Dermis blood vessel endothelial cell (primary cell): ENCODE measurements at regions not wholly inside any gene's neighbourhood (a gene's known extent, or its start where the extent isn't known, plus 50 kb on each side); places are given as distances from the start of the nearest gene placed in this dataset.
"Not testable (repeated sequence)": the region's sequence is repeated elsewhere in the genome, so short reads cannot be mapped to it uniquely, and the experiment has no call there.

Source experiments
- DNase-seq: peaks from one replicate; pipeline ENCODE4 v3.0.0; 2010

DNA sequence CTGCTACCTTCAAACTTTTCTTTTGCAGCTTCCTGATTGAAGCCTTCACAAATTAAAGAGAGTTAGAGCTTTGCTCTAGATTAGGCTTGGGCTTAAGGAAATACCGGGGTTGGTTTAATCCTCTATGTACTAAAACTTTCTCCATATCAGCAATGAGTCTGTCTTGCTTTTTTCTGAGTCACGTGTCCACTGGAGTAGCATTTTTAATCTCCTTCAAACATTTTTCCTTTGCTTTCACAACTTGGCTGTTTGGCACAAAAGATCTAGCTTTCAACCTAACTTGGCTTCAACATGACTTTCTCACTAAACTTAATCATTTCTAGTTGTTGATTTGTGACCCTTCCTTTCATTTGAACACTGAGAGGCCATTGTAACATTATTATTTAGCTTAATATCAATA is 261.6 kb downstream of the PLK2 start:
- no peak for DNase-seq

DNA sequence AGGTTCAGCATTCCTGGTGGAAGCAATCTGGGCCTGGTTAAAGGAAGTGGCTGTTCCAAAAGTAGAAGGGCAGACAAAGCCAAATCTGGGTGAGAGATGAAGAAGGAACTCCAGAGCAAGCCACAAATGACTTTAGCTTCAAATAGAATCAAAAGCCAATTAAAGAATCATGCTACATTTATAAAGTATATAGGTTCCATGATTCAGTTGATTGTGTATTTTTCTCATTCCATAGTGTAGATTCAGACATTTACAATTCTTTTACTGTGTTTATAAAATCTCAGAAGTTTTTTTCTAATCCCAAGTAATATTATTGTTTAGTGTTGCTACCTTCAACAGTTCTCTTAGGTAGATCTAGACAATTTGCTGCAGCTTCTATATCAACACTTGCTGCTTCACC is 262.0 kb downstream of the PLK2 start:
- no peak for DNase-seq

DNA sequence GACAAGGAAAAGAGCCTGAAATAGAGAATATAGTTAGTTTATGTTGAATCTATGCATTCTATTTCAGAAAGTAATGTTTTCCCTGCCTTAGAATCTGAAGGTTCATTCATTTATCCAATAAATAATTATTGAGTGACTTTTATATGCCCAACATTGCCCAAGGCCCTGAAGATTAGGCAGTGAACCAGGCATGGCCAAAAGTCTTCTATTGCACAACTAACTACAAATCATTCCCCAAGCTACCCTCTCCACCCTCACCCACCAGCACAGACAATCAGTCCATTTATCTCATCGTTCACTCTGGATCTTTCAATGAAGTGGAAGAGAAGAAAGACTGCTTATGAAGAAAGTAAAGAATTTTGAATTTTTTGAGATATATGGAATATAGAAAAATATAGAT is 268.4 kb downstream of the PLK2 start:
- DNase-seq = no peak

DNA sequence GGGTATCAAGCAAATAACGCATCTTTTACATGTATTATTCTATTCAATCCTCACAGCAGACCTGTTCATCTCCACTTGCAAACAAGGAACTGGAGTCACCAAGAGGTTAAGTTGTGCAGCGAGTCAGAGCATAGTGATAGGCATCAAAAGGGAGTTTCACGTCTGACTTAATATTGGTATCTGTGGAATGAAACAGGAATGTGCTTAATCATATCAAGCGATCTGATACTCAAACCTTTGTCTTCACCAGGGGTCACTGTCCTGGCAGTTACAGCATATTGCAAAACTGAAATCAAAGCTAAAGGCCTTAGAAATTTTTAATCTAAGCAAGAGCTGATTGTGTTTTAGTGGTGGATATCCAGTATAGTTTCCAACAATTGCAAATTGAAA is 271.6 kb downstream of the PLK2 start:
- DNase-seq = peak; percentile 85

DNA sequence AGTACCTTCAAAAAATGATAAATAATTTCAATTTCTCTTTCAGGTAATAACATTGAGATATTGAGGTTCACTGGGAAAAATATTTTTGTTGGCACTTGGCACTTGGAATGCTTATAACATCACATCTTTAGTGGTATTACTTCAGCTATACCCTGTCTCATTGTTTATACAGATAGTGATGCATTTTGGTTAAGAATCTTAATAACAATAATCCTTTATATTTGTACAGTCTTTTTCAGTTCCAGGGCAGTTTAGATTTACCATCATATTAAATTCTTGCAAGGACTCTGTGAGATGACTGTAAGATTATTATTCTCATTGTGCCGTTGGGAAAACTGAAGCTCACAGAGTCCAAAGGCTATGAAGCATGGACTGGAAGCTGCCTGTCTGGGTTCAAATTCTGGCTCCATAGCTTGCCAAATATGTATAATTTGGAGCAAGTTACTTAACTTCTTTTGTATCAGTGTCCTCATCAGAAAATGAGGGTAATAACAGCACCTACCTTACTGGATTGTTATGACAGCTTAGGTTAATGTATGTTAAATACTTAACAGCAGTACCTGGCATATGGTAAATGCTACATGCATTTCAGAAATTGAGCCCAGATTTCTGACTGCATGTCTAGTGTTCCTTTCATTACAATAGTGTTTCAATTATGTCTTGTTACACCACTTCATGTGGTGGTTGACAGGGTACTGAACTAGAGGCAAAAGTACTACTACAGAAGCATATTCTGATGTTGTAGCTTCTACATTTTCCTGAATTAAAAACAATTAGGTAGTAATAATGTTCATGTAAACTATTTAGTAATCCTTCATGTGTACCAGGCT is 272.2 kb downstream of the PLK2 start:
- no peak for DNase-seq

DNA sequence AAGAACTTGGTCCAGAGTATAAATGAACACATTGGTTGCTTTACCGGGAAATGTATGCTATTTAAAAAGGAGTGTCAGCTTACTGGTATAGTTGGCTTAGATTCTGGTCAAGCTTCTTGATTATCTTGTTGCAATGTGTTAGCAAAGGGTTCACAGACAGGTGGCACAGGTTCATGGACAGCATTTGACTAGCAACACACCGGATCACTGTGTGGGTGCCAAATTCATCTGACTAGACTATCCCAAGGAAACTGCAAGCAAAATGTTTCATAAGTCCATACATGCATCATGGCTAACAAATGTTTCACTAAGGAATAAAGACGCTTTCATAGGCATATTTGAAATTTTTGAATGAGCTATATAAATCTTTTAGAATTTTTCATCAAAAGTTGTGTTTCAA is 274.1 kb downstream of the PLK2 start:
- DNase-seq = no peak

DNA sequence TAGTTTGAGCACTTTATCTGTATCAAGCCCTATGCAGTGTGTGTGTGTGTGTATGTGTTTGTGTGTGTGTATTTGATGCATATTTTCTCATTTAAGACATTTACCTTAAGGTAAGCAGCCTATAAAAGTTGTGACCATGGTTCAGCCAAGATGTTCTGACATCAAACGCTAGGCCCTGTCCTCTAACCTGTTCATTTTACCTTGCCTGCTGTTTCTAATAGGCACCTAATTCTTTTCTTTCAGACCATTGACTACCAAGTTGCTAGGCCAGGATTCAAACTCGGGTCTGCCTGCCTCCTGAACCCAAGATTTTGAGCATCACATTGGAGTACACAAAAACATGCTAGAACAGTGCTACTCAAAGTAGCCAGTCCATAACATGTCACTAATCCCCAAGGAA is 274.5 kb downstream of the PLK2 start:
- DNase-seq = no peak

DNA sequence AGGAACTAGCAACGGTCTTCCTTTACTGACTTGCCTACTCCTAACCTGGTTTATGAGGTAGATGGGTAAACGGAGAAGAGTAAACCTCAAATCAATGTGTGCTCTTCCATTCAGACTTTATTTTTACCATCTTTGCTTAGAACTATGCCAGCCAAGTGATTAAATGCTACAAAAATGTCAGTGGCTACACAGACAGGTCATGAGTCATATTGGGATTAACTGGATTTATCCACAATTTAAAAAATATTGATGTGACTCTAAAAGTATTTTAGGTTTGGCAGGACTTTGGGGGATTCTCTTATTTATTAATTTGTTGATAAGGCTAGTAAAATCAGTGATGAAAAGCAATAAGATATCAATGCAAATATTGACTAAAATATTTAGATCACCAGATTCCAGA is 275.0 kb downstream of the PLK2 start:
- DNase-seq = peak; percentile 20

DNA sequence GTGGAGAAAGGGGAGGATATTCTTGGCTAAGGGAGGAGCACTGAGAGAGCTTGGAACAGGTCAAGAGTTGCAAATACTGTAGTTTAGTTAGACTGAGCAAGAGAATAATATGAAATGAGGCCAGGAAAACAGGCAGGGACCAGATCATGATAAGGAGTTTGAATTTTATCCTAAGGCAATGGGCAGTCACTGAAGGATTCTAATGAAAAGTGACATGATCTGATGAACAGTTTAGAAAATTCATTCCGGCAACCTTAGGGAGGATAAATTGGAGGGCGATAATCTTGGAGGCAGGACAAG is 276.1 kb downstream of the PLK2 start:
- no peak for DNase-seq

DNA sequence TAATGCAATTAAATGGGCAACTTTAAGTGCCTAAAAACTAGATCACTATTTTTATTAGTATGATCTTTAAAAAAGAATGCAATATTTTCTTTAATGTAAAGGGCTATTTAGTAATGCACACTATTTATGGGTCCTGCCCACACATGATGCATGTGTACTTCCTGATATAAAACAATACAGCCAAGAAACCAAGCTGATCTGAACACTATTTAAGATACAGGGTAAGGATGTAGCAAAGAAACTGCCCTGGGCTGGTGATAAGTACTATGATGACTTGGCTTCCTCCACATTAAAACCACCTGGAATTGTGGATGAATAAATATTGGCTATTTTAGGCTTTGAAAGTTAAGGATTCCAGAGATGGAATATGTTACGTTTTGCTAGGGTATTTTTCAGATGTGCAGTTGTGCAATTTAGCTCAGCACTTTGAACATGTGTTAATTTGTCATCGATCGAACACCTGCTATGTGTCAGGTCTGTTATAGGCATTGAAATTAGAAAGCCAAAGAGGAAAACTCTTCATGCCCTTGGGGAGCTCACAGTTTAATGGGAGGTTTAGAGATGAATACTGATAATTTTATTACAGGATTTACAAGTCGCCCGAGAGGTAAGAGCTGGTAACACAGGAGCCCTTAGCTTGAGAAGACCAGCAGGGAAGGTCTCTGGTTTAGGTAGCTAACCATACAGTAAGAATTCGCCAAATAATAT is 276.7 kb downstream of the PLK2 start:
- peak; percentile 46 for DNase-seq

DNA sequence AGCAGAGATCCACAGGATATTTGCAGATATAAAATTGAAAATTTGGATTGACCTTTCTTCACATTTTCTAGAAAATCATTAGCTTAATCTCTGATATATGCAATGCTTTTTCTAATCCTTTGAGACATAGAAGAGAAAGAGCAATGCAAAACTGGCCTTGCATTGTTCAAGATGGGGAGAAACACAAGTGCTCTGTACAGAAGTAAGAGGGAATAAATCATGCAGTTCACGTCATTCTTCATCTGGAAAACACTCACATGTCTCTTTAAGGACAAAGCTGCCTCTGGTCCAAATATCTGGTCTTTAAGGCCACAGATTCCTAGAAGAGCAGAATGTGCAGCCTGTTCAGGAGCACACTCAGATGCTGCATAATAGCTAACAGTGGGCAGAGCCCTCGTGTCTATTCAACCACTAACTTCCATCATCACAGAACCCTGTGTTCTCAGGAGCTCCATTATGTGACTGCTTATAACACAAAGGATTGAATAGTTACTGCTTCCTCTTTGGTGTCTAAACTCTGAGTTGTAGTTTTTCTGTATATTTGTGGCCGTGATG is 277.5 kb downstream of the PLK2 start:
- peak; percentile 16 for DNase-seq

DNA sequence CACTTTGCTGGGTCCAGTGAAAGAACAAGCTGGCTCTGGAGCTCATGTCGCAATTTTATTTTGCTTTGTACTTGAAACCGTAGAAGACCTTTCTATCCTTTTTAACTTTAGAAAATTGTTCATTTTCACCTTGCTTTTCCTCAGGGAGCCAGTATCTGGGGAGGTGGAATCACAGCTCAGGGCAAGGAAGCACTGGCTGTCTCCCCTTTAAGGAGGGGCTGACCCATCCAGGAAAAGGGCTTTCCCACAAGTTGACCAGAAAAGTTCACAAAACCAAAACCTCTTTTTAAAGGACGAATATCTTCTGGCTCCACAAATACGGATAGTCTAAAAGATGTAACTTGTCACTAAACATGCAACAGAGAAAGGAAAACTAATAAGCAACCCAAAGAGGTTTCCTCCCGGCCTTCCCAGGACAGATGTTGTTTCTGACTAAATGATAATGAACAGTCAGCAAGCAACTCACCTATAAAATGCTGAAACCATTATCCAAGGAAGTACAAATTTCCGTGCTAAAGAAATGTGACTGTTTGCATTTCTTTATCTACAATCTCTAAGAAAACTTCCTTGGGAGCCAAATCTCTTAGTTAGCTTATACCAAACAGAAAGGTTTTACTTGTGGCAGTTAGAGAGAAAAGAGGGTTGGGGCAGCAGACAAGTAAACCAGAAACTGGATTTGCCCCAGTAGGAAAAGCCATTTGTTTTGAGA is 278.2 kb downstream of the PLK2 start:
- DNase-seq = no peak

DNA sequence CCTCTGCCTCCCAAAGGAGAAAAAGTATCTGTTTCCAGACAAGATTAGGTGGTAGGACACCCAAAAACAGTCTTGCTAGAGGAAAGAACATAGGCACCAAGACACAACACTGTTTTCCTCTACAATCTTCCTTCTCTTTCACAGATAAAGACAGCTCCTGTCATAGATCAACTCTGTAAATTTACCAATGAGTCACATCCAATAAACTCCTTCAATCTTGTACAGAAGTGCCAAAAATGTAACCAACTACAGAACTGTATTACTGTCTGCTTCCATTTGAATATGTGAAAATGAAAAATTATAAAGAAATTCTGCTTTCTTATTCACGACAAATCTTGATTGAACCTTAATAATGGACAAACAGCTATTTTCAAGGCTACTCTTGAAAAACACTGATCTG is 286.9 kb downstream of the PLK2 start:
- no peak for DNase-seq

DNA sequence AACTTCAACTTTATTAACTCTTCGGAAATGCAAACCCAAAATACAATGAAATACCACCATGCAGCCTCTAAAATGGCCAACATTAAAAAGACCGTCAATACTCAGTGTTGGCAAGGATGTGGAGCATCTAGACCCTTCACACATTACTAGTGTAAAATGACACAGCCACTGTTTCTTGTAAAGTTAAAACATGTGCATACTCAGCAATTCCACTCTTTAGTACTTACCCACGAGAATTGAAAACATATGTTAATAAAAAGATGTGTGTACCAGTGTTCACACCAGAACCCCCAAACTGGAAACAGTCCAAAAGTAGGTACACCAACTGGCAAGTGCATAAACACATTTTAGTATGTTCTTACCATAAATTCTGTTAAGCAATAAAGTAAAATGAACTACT is 294.7 kb downstream of the PLK2 start:
- DNase-seq = no peak

DNA sequence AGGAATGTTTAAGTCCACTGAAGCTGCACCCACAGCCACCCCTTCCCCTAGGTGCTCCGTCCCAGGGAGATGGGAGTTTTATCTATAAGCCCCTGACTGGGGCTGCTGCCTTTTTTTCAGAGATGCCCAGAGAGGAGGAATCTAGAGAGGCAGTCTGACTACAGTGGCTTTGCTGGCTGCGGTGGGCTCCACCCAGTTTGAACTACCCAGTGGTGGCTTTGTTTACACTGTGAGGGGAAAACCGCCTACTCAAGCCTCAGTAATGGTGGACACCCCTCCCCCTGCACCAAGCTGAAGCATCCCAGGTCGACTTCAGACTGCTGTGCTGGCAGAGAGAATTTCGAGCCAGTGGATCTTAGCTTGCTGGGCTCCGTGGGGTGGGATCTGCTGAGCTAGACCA is 298.0 kb downstream of the PLK2 start:
- DNase-seq = not testable (repeated sequence)

DNA sequence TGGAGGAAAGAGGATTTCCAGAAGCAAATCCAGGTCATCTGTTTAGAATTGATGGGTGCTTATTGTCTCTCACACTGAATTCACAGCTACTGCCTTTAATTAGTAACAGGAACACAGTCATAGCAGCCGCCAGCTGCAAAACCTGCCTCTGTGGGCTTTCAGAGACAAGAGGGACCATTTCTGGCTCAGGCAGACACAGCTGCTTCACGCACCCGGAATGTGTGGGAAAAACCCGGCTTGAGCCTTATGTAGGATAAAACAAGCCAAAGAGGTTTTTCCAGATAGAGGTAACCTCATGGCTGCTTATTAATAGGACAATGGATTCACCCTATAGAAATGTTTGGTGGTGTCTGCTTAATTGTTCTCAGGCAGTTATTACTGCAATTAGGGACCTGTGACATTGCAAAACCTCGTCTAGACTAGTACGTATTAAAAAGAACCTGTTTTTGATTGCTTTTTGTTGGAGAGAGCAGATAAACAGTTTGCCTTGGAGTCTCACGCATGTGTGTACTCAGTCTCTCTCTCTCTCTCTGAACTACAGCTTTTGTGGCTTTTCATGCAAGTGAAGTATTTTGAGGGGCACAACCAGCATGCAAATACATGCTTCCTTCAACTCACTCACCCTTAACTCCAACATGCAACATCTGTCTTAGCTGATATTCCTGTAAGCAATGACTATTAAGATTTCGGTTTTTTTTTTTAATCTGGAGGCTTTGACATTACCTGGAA is 302.7 kb downstream of the PLK2 start:
- peak; percentile 68 for DNase-seq

DNA sequence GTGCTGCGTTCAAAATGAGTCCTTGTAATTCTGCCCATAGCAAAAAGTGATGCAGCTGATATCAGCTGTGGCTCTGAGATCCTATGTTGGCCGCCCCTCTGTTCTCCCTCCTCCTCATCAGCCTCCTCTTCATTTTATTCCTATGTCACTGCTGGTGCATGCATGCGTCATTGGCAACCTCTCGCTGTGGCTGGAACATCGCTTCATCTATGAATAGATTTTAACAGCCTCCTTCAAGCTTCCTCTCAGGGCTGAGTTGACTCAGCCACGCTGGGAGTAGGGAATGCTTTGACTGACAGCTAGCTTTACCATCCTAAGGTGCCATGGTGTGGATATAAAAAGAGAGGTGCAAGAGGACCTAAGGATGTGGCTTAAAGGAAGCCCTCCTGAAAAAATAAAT is 303.5 kb downstream of the PLK2 start:
- DNase-seq = peak; percentile 19

DNA sequence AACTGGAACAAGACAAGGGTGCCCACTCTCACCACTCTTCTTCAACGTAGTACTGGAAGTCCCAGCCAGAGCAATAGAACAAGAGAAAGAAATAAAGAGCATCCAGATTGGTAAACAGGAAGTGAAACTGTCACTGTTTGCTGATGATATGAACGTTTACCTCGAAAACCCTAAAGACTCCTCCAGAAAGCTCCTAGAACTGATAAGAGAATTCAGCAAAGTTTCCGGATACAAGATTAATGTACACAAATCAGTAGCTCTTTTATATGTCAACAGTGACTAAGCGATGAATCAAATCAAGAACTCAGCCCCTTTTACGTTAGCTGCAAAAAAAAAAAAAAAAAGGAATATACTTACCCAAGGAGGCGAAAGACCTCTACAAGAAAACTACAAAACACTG is 306.6 kb downstream of the PLK2 start:
- DNase-seq = no peak

DNA sequence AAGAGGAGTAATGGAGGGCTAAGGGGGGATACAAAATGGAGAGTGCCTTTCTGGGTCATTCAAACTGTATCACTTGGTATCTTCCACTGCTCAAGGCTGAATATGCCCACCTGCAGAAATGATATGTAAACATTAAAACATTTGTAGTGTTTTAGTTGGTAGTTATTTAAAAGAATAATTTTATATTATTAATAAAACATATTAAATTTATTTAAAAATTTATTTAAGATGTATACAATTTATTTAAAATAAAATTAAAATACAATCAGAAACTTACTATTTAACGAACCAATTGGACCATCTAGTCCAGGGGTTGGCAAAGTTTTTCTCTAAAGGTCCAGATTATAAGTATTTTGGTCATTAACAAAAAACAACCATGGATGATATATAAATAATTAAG is 308.5 kb downstream of the PLK2 start:
- no peak for DNase-seq

DNA sequence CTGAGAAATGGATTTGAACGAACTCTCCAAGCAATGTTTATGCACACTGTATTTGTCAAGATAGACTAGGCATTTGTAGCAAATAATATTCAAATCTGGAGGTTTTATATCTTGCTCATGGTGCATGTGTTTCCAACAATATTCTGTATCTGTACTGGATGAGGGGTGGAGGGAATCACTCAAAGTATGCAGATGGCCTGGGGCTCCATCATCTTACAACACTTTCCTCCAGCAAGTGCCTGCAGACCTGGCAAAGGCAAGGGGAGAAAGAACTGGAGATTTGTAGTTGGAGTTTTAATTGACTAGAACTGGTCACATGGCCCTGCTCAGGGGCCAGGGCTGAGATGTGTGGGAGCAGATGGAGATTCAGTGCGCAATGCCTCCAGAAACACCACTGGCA is 309.0 kb downstream of the PLK2 start:
- no peak for DNase-seq

DNA sequence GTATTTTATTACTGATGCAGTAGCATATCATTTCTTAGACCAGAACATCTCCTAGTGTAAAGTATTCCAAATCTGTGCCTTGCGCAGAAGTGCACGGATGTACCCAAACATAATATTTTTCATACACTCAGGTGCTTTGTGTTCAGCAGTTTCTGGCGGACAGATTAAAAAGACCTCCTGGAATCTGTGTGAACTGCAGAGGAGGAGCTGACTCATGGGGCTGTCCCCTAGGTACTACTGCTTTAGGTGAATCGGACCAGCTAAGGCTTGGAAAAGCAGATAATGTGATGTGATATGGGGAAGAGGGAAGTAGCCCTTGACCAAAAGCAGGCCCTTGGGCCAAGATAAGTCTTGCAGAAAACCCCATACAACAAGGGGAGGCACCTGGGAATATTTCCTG is 310.1 kb downstream of the PLK2 start:
- DNase-seq = no peak

DNA sequence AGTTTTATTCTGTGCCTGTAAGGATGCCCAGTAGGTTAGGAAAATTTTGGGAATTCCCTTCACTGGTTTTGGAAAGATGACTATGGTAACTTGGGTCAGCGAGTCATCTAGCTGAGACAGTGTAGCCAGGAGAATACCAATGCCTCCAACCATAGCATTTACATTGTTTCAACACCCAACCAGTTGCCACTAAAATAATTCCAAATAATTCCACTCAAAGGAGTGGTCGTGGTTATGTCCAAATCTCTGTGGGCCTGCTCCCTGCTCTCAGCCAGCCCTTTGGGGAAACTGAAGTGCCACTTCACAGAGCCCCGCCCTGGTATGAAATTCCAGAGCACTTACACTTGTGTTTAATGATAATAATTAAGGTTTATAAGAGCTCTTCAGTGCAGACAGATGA is 310.5 kb downstream of the PLK2 start:
- no peak for DNase-seq

DNA sequence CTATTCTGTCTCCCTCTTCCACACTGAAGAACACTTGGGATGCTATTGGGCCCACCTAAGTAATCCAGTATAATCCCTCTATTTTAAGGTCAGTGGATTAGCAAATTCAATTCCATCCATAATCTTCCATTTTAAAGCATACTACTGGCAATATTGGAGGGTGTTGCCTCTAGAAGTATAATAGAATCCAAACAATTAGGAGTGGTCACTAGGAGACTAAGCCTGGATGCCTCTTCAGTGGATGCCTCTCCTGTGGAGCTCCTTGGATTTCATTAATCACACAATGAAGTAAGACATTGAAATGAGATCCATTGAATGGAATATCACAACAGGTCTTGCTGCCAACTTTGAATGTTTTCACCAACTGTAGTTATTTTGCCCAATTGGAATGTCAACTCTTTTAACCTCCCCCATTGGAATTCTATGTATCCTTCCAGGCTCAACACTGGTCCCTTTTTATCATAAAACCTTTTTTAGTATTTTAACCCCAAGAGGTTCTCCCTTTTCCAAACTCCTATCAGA is 311.6 kb downstream of the PLK2 start:
- DNase-seq = no peak
